SK-N-SH (cell line): ENCODE measurements at regions not wholly inside any gene's neighbourhood (a gene's known extent, or its start where the extent isn't known, plus 50 kb on each side); places are given as distances from the start of the nearest gene placed in this dataset.

Experiments used
- CTCF ChIA-PET: fragments of 300-600, 350-600 bp; formaldehyde crosslinking; extraction: SDS; loops from one replicate; lab custom pipeline; 2021; lab: Yijun Ruan, JAX
- POLR2A ChIA-PET: fragments of 350-600 bp; sonication (Branson Sonifier 250); formaldehyde crosslinking; extraction: SDS; loops from one replicate; lab custom pipeline; 2020; ENCODE audit warnings: antibody characterized with exemption, inconsistent platforms; lab: Yijun Ruan, JAX
- DNase-seq: peaks from one replicate; pipeline ENCODE4 v3.0.0; 2012
- H2AFZ ChIP-seq: fragments of 200-600 bp; sonication (generic); 2 replicates; pipeline ENCODE4 v1.8.1; 2016; ENCODE audit warnings: antibody characterized with exemption, mild to moderate bottlenecking, low read depth
- H3F3A ChIP-seq: fragments of 200-600 bp; sonication (generic); replicated peaks from 2 replicates; pipeline ENCODE3; 2016; ENCODE audit warnings: antibody characterized with exemption, mild to moderate bottlenecking; ENCODE audit not compliant: insufficient read depth
- H3K27ac ChIP-seq, 2 experiments: fragments of 200-500 bp in 1 of 2; fragments of 200-600 bp in 1 of 2; sonication (Bioruptor generic) in 1 of 2; sonication (generic), shearing (Covaris generic) in 1 of 2; 2 replicates each; pipeline versions ENCODE4 v1.5.1 to v1.6.1; 2014 to 2016; ENCODE audit warnings: low read depth in 2 of 2, inconsistent platforms in 1 of 2, low read length in 1 of 2, mild to moderate bottlenecking in 1 of 2, mixed read lengths in 1 of 2
- H3K27me3 ChIP-seq: fragments of 200-600 bp; sonication (generic), shearing (Covaris generic); 2 replicates; pipeline ENCODE4 v1.6.1; 2016; ENCODE audit warnings: mixed run types; ENCODE audit not compliant: insufficient read depth
- H3K36me3 ChIP-seq, 2 experiments: fragments of 200-500 bp in 1 of 2; fragments of 200-600 bp in 1 of 2; sonication (Bioruptor generic) in 1 of 2; sonication (generic) in 1 of 2; replicated peaks in 1 of 2; 2 replicates each; pipeline versions ENCODE3 to v1.5.1; 2014 to 2016; ENCODE audit warnings: low read length in 1 of 2, mild to moderate bottlenecking in 1 of 2; ENCODE audit not compliant: insufficient read depth in 2 of 2, control insufficient read depth in 1 of 2
- H3K4me1 ChIP-seq, 2 experiments: fragments of 200-500 bp in 1 of 2; fragments of 200-600 bp in 1 of 2; sonication (Bioruptor generic) in 1 of 2; sonication (generic), shearing (Covaris generic) in 1 of 2; 2 replicates each; pipeline versions ENCODE4 v1.5.1 to v1.6.1; 2014 to 2016; ENCODE audit warnings: low read depth in 1 of 2, low read length in 1 of 2, mixed run types in 1 of 2; ENCODE audit not compliant: insufficient read depth in 2 of 2, control insufficient read depth in 1 of 2
- H3K4me2 ChIP-seq: fragments of 200-600 bp; sonication (generic), shearing (Covaris generic); 2 replicates; pipeline ENCODE4 v1.6.1; 2017; ENCODE audit warnings: mixed run types
- H3K4me3 ChIP-seq, 2 experiments: fragments of 200-500 bp in 1 of 2; fragments of 200-600 bp in 1 of 2; sonication (Bioruptor generic) in 1 of 2; sonication (generic), shearing (Covaris generic) in 1 of 2; 2 replicates each; pipeline versions ENCODE4 v1.5.1 to v1.8.1; 2014 to 2016; ENCODE audit warnings: low read depth in 2 of 2, inconsistent platforms in 1 of 2, low read length in 1 of 2, mild to moderate bottlenecking in 1 of 2, mixed read lengths in 1 of 2, moderate library complexity in 1 of 2
- H3K79me2 ChIP-seq: fragments of 200-600 bp; sonication (generic); 2 replicates; pipeline ENCODE4 v1.8.1; 2017; ENCODE audit warnings: mild to moderate bottlenecking; ENCODE audit not compliant: insufficient read depth
- H3K9ac ChIP-seq: fragments of 200-600 bp; sonication (generic); 2 replicates; pipeline ENCODE4 v1.6.1; 2017; ENCODE audit warnings: mixed run types
- H3K9me2 ChIP-seq: fragments of 200-600 bp; sonication (generic); 2 replicates; pipeline ENCODE4 v1.6.1; 2017; ENCODE audit warnings: mixed run types
- H3K9me3 ChIP-seq: fragments of 200-600 bp; sonication (generic); 2 replicates; pipeline ENCODE4 v1.6.1; 2017; ENCODE audit warnings: mixed run types, mild to moderate bottlenecking, moderate library complexity
- H4K20me1 ChIP-seq: fragments of 200-600 bp; sonication (generic); 2 replicates; pipeline ENCODE4 v1.6.1; 2017; ENCODE audit warnings: mild to moderate bottlenecking, mixed run types; ENCODE audit not compliant: insufficient read depth
- ELF1 ChIP-seq: IDR thresholded peaks from 2 replicates; pipeline ENCODE4 v1.4.0; 2012
- EZH2phosphoT487 ChIP-seq: fragments of 200-600 bp; sonication (generic); IDR thresholded peaks from 2 replicates; pipeline ENCODE4 v1.6.1; 2017; ENCODE audit warnings: low read depth, mixed run types, mild to moderate bottlenecking, antibody characterized with exemption, moderate library complexity, borderline replicate concordance
- FOXM1 ChIP-seq: IDR thresholded peaks from 2 replicates; pipeline ENCODE4 v1.4.0; 2012; ENCODE audit warnings: low read depth, mild to moderate bottlenecking
- GATA2 ChIP-seq: sonication (generic); formaldehyde crosslinking; IDR thresholded peaks from 2 replicates; pipeline ENCODE4 v1.5.0; 2020; ENCODE audit warnings: mild to moderate bottlenecking, missing genetic modification reagents
- JUND ChIP-seq: IDR thresholded peaks from 2 replicates; pipeline ENCODE4 v1.4.0; 2012
- POLR2AphosphoS5 ChIP-seq: IDR thresholded peaks from 2 replicates; pipeline ENCODE4 v1.6.1; 2012; ENCODE audit warnings: low read depth, low read length
- RAD21 ChIP-seq: IDR thresholded peaks from 2 replicates; pipeline ENCODE4 v1.6.1; 2012; ENCODE audit warnings: mild to moderate bottlenecking, low read length
- REST ChIP-seq: IDR thresholded peaks from 2 replicates; pipeline ENCODE4 v1.6.1; 2012; ENCODE audit warnings: mild to moderate bottlenecking, low read depth, low read length, moderate library complexity
- RFX5 ChIP-seq: IDR thresholded peaks from 2 replicates; pipeline ENCODE4 v1.6.1; 2012; ENCODE audit warnings: mild to moderate bottlenecking, improper control_type of control experiment, low read length
- WGBS: methylation state at CpG from one replicate; pipeline ENCODE4 v1.1.6; 2017; ENCODE audit warnings: low lambda C conversion rate; 5-methylcytosine and 5-hydroxymethylcytosine counted together
- TF ChIP-seq, protein P1 (sequence below): fragments of 200-600 bp; sonication (generic); IDR thresholded peaks from 2 replicates; pipeline ENCODE4 v1.6.1; 2017; ENCODE audit warnings: antibody characterized with exemption, mild to moderate bottlenecking, moderate library complexity
- TF ChIP-seq, protein P2 (sequence below): IDR thresholded peaks from 2 replicates; pipeline ENCODE4; 2012

- Histone ChIP-seq H3K79me2 (no peaks in the 10 kb centered on the region), H3K4me3 (no peak overlapping the region), H3F3A (no peaks in the 10 kb centered on the region), H3K9ac (no peak overlapping the region), H3K4me1 (no peaks in the 10 kb centered on the region; a peak in 1 of 4 replicates), H2AFZ (no peak overlapping the region), H3K27ac (no peak overlapping the region), H3K9me3 (no peaks in the 10 kb centered on the region), H3K36me3 (no peaks in the 10 kb centered on the region)
- WGBS, result 100% methylated on average over 1 of the region's 1 CpG
- TF ChIP-seq JUND (no peak), ELF1 (no peak), POLR2AphosphoS5 (no peak), GATA2 (no peak), RAD21 (no peak), REST (no peak)
- TF ChIP-seq, protein P1, sequence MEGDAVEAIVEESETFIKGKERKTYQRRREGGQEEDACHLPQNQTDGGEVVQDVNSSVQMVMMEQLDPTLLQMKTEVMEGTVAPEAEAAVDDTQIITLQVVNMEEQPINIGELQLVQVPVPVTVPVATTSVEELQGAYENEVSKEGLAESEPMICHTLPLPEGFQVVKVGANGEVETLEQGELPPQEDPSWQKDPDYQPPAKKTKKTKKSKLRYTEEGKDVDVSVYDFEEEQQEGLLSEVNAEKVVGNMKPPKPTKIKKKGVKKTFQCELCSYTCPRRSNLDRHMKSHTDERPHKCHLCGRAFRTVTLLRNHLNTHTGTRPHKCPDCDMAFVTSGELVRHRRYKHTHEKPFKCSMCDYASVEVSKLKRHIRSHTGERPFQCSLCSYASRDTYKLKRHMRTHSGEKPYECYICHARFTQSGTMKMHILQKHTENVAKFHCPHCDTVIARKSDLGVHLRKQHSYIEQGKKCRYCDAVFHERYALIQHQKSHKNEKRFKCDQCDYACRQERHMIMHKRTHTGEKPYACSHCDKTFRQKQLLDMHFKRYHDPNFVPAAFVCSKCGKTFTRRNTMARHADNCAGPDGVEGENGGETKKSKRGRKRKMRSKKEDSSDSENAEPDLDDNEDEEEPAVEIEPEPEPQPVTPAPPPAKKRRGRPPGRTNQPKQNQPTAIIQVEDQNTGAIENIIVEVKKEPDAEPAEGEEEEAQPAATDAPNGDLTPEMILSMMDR, result no peak
- TF ChIP-seq, all 33 proteins: peak for 0
- CTCF ChIA-PET, result no interaction called here
- POLR2A ChIA-PET, result no interaction called here
- no peak for DNase-seq
- Histone ChIP-seq H3K9me2 (no peaks in the 10 kb centered on the region), H3K4me2 (no peak overlapping the region), H4K20me1 (no peaks in the 10 kb centered on the region), H3K27me3 (no peaks in the 10 kb centered on the region)
Observed at GRCh38 chr13:90700340-90700739, 647.1 kb upstream of the MIR17HG start.

DNA sequence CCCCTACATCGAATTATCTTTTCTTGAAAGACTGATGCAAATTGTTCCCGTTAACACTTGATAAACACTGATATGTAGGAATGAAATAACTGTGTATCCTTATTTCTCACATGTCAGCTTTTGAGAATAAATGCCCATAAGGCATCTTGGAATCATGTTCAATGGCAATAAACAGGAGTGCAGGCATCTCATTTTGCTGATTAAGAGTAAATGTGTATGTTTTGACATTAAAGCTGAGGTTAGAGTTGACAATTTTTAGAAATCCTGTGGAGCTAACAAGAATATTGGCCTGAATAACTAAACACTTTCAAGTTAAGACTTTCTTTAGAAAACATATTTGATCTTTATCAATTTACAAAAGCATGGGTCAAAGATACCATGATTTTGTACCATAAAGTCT is 646.2 kb upstream of the MIR17HG start:
- Histone ChIP-seq H4K20me1 (no peaks in the 10 kb centered on the region), H2AFZ (no peak overlapping the region), H3K36me3 (no peaks in the 10 kb centered on the region), H3K9ac (no peak overlapping the region), H3F3A (no peaks in the 10 kb centered on the region)
- no peak for DNase-seq
- TF ChIP-seq FOXM1 (no peak), RFX5 (no peak), EZH2phosphoT487 (no peak)
- TF ChIP-seq, protein P2, sequence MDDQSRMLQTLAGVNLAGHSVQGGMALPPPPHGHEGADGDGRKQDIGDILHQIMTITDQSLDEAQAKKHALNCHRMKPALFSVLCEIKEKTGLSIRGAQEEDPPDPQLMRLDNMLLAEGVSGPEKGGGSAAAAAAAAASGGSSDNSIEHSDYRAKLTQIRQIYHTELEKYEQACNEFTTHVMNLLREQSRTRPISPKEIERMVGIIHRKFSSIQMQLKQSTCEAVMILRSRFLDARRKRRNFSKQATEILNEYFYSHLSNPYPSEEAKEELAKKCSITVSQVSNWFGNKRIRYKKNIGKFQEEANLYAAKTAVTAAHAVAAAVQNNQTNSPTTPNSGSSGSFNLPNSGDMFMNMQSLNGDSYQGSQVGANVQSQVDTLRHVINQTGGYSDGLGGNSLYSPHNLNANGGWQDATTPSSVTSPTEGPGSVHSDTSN, result no peak
- TF ChIP-seq, all 33 proteins: peak for 0
- H3K9me2 ChIP-seq, result no peaks in the 10 kb centered on the region
- no peak overlapping the region for H3K4me3 ChIP-seq
- CTCF ChIA-PET, result no interaction called here
- no peak overlapping the region for H3K27ac ChIP-seq
- no peak overlapping the region for H3K4me2 ChIP-seq
- no peaks in the 10 kb centered on the region for H3K79me2 ChIP-seq
- 63% methylated on average over 2 of the region's 2 CpGs for WGBS
- POLR2A ChIA-PET, result no interaction called here
- no peaks in the 10 kb centered on the region for H3K9me3 ChIP-seq
- no peaks in the 10 kb centered on the region; a peak in 1 of 4 replicates for H3K4me1 ChIP-seq
- no peaks in the 10 kb centered on the region for H3K27me3 ChIP-seq
